SU-DHL-6 (cell line): ENCODE measurements at regions not wholly inside any gene's neighbourhood (a gene's known extent, or its start where the extent isn't known, plus 50 kb on each side); places are given as distances from the start of the nearest gene placed in this dataset.

ENCODE experiments used
- H2AFZ ChIP-seq: fragments of 200-600 bp; sonication (generic); 2 replicates; pipeline ENCODE4 v1.6.1; 2014; ENCODE audit warnings: low read depth, mild to moderate bottlenecking, moderate library complexity, mixed read lengths, antibody characterized with exemption, low read length; ENCODE audit not compliant: severe bottlenecking
- H3F3A ChIP-seq: fragments of 200-600 bp; shearing (Covaris generic); 2 replicates; pipeline ENCODE4 v1.6.0; 2016; ENCODE audit warnings: antibody characterized with exemption, mild to moderate bottlenecking; ENCODE audit not compliant: insufficient read depth
- H3K27ac ChIP-seq: fragments of 200-600 bp; sonication (generic); 2 replicates; pipeline ENCODE4 v1.5.1; 2016; ENCODE audit warnings: low read depth, mild to moderate bottlenecking, low read length, moderate library complexity, mixed read lengths
- H3K27me3 ChIP-seq: fragments of 200-600 bp; sonication (generic), shearing (Covaris generic); 2 replicates; pipeline ENCODE4 v1.6.0; 2014; ENCODE audit warnings: mild to moderate bottlenecking, low read length
- H3K36me3 ChIP-seq: fragments of 200-600 bp; sonication (generic); 2 replicates; pipeline ENCODE4 v1.6.1; 2014; ENCODE audit warnings: mild to moderate bottlenecking, low read length, mixed read lengths
- H3K4me2 ChIP-seq: fragments of 300-600, 200-600 bp; shearing (Covaris generic), sonication (generic); 2 replicates; pipeline ENCODE4 v1.6.0; 2014; ENCODE audit warnings: low read length, low read depth, mild to moderate bottlenecking; ENCODE audit not compliant: poor library complexity, severe bottlenecking
- H3K4me3 ChIP-seq: fragments of 200-600 bp; sonication (generic); 2 replicates; pipeline ENCODE4 v1.5.1; 2014; ENCODE audit warnings: antibody characterized with exemption, low read length, mild to moderate bottlenecking, mixed read lengths; ENCODE audit not compliant: insufficient read depth, poor library complexity, severe bottlenecking
- H3K79me2 ChIP-seq: fragments of 200-600 bp; sonication (generic); 2 replicates; pipeline ENCODE4 v1.6.1; 2014; ENCODE audit warnings: mild to moderate bottlenecking, low read length, moderate library complexity; ENCODE audit not compliant: insufficient read depth
- H3K9ac ChIP-seq: fragments of 200-600 bp; sonication (generic); 2 replicates; pipeline ENCODE4 v1.7.0; 2014; ENCODE audit warnings: mild to moderate bottlenecking, low read length
- H3K9me2 ChIP-seq: fragments of 200-600 bp; sonication (generic); replicated peaks from 2 replicates; pipeline ENCODE4 v1.6.1; 2014; ENCODE audit warnings: low read length; ENCODE audit not compliant: insufficient read depth
- H3K9me3 ChIP-seq: fragments of 200-600 bp; sonication (generic); 2 replicates; pipeline ENCODE4 v1.6.1; 2014; ENCODE audit warnings: low read length, mixed read lengths; ENCODE audit not compliant: insufficient read depth
- H4K20me1 ChIP-seq: fragments of 200-600 bp; sonication (generic); 2 replicates; pipeline ENCODE4 v1.6.1; 2014; ENCODE audit warnings: low read depth, mild to moderate bottlenecking, antibody characterized with exemption, low read length, moderate library complexity, mixed read lengths
- EZH2phosphoT487 ChIP-seq: fragments of 200-600 bp; sonication (generic), shearing (Covaris generic); conservative IDR thresholded peaks from 2 replicates; pipeline ENCODE4 v1.6.1; 2018; ENCODE audit warnings: mild to moderate bottlenecking, antibody characterized with exemption, low read length, moderate library complexity, mixed read lengths
- TF ChIP-seq, protein P1 (sequence below): fragments of 200-600 bp; sonication (generic); IDR thresholded peaks from one replicate; pipeline ENCODE4 v1.5.1; 2017; ENCODE audit warnings: antibody characterized with exemption, mild to moderate bottlenecking, low read length, moderate library complexity; ENCODE audit not compliant: insufficient read depth, poor library complexity, severe bottlenecking

DNA sequence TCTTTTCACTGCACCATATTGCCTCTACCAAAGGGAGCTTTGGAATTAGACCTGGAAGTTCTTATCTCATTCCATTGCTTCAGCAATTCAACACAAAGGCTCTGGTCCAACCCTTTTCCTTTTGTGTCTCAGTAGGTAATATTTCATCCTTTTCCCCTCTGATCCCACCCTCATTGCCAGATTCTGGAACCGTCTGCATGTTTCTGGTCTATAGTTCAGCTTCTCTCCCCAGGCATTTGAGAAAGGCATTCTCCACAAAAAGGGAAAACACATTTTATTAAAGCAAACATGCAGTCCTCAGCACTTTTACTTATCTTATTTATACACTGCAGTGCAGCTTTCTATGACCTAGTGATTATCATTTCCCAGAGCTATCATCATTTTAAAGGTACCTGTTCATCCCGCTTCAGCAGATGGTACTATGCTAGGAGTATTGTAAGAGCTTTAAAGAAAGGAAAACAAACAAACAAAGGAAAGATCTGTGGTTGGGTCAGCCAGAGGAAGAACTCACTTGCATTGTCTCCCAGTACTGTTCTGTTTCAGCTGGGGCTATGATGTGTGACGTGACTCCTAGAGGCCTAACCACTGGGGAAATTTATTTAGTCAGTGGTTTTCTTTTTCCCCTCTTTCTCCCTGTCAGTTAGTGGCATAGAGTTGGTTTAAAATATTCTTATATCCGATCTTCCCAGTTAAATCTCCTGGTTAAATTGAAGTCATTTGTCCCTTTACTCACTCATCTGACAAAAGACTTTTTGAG lies 269.2 kb downstream of the TMEM38B start:
- no peaks in the 10 kb centered on the region for H3K79me2 ChIP-seq
- H3K9me2 ChIP-seq, result no peaks in the 10 kb centered on the region
- H3K27ac ChIP-seq, result no peak overlapping the region
- H3K4me3 ChIP-seq, result no peak overlapping the region
- TF ChIP-seq, protein P1, sequence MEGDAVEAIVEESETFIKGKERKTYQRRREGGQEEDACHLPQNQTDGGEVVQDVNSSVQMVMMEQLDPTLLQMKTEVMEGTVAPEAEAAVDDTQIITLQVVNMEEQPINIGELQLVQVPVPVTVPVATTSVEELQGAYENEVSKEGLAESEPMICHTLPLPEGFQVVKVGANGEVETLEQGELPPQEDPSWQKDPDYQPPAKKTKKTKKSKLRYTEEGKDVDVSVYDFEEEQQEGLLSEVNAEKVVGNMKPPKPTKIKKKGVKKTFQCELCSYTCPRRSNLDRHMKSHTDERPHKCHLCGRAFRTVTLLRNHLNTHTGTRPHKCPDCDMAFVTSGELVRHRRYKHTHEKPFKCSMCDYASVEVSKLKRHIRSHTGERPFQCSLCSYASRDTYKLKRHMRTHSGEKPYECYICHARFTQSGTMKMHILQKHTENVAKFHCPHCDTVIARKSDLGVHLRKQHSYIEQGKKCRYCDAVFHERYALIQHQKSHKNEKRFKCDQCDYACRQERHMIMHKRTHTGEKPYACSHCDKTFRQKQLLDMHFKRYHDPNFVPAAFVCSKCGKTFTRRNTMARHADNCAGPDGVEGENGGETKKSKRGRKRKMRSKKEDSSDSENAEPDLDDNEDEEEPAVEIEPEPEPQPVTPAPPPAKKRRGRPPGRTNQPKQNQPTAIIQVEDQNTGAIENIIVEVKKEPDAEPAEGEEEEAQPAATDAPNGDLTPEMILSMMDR, result no peak
- no peak for TF ChIP-seq EZH2phosphoT487
- no peaks in the 10 kb centered on the region for H3K27me3 ChIP-seq
- H3K4me2 ChIP-seq, result no peak overlapping the region
- no peak overlapping the region for H2AFZ ChIP-seq
- no peaks in the 10 kb centered on the region for H4K20me1 ChIP-seq
- no peak overlapping the region for H3K9ac ChIP-seq
- no peaks in the 10 kb centered on the region for H3K36me3 ChIP-seq
- no peaks in the 10 kb centered on the region for H3F3A ChIP-seq
- H3K9me3 ChIP-seq, result no peaks in the 10 kb centered on the region

DNA sequence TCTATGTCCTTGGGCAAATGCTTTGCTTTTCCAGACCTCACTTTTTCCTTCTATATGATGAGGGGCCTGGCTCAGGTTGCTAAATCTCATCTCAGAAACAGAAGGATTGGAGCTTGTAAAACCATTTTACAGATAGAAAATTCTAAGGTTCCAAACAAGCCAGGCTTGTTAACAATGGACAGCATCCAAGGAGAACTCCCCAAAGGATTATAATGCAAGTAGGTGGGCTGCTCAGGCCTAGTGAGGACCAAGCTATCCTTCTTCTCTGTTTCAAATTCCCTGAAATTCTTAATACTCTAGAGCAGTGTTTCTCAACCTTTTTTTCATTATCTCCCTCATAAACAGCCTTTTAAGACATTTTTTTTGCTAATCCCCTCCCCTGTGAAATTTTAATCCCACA lies 269.8 kb downstream of the TMEM38B start:
- H3K9me2 ChIP-seq, result no peaks in the 10 kb centered on the region
- H4K20me1 ChIP-seq, result no peaks in the 10 kb centered on the region
- H3K36me3 ChIP-seq, result no peaks in the 10 kb centered on the region
- no peaks in the 10 kb centered on the region for H3K9me3 ChIP-seq
- H3K4me3 ChIP-seq, result no peak overlapping the region
- H3K27ac ChIP-seq, result no peak overlapping the region
- no peaks in the 10 kb centered on the region for H3K79me2 ChIP-seq
- TF ChIP-seq EZH2phosphoT487, result no peak
- TF ChIP-seq, protein P1, result no peak
- H2AFZ ChIP-seq, result no peak overlapping the region
- no peaks in the 10 kb centered on the region for H3K27me3 ChIP-seq
- no peak overlapping the region for H3K9ac ChIP-seq
- no peaks in the 10 kb centered on the region for H3F3A ChIP-seq
- H3K4me2 ChIP-seq, result no peak overlapping the region

DNA sequence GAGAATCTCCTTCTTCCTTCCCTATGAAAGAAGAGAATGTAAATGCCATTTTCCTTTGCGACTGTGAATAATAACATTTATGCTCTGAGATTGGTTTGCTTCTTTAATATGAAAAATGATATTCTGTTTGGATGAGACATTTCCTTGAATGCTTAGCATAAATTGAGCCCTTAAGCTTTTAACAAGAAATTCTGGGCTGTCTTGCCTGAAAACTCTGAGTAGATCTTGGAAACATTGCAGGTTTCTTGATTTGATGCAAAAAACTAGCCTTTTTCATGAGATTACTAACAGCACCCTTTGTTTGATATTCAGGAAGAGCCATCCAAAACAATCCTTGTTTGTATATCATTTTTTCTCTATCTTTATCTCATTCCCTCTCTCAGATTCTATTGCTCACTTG lies 272.5 kb downstream of the TMEM38B start:
- Histone ChIP-seq H2AFZ (no peak overlapping the region), H3K36me3 (no peaks in the 10 kb centered on the region), H3K9ac (no peak overlapping the region), H4K20me1 (no peaks in the 10 kb centered on the region), H3K9me3 (no peaks in the 10 kb centered on the region), H3K4me2 (no peak overlapping the region), H3K79me2 (no peaks in the 10 kb centered on the region), H3K4me3 (no peak overlapping the region), H3F3A (no peaks in the 10 kb centered on the region), H3K9me2 (no peaks in the 10 kb centered on the region), H3K27me3 (no peaks in the 10 kb centered on the region), H3K27ac (no peak overlapping the region)
- TF ChIP-seq, protein P1, result no peak
- TF ChIP-seq EZH2phosphoT487, result no peak
